Gastroesophageal sphincter (tissue), 4 donors: ENCODE measurements at regions not wholly inside any gene's neighbourhood (a gene's known extent, or its start where the extent isn't known, plus 50 kb on each side); places are given as distances from the start of the nearest gene placed in this dataset.
A peak's percentile ranks its signal among the peaks of the same experiment; 100 is the strongest.

Experiments
- ATAC-seq: fragments of 150-250 bp; one replicate; pipeline ENCODE4 v1.9.1; 2016; ENCODE audit warnings: mild to moderate bottlenecking, moderate library complexity
- H3K27ac ChIP-seq, 4 donors: fragments of 200-600 bp; sonication (generic) in 3 of 4; 1 replicate in 3 of 4; 2 replicates in 1 of 4; pipeline ENCODE4 v1.5.1; 2016 to 2019
- H3K27me3 ChIP-seq: fragments of 200-600 bp; sonication (generic); one replicate; pipeline ENCODE4 v1.5.1; 2019
- H3K36me3 ChIP-seq, 2 donors: fragments of 200-600 bp; sonication (generic); one replicate each; pipeline ENCODE4 v1.5.1; 2019; ENCODE audit warnings: control low read depth in 1 of 2
- H3K4me1 ChIP-seq, 3 donors: fragments of 200-600 bp; sonication (generic); 1 replicate in 2 of 3; 2 replicates in 1 of 3; pipeline ENCODE4 v1.5.1; 2016 to 2019; ENCODE audit warnings: control low read depth in 2 of 3
- H3K4me3 ChIP-seq, 2 donors: fragments of 200-600 bp; sonication (generic); one replicate each; pipeline ENCODE4 v1.5.1; 2019; ENCODE audit warnings: mild to moderate bottlenecking in 1 of 2, moderate library complexity in 1 of 2
- H3K9me3 ChIP-seq, 3 donors: fragments of 200-600 bp; sonication (generic); one replicate each; pipeline ENCODE4 v1.5.1; 2017 to 2019; ENCODE audit warnings: control low read depth in 2 of 3
- EP300 ChIP-seq: sonication (generic); formaldehyde crosslinking; IDR thresholded peaks from one replicate; pipeline ENCODE4 v1.6.1; 2017; ENCODE audit warnings: antibody characterized with exemption, mild to moderate bottlenecking
- POLR2A ChIP-seq, 2 donors: fragments of 450-650 bp; IDR thresholded peaks; one replicate each; pipeline ENCODE4 v1.6.1; 2017; ENCODE audit warnings: antibody characterized with exemption in 2 of 2, mild to moderate bottlenecking in 2 of 2, moderate library complexity in 1 of 2
- POLR2AphosphoS5 ChIP-seq: sonication (generic); formaldehyde crosslinking; IDR thresholded peaks from one replicate; pipeline ENCODE4 v1.6.1; 2017; ENCODE audit warnings: antibody characterized with exemption
- WGBS, 2 donors: methylation state at CpG; one replicate each; pipeline ENCODE4 v1.1.5; 2018; ENCODE audit warnings: low coverage in 1 of 2; 5-methylcytosine and 5-hydroxymethylcytosine counted together
- TF ChIP-seq, protein P1 (sequence below), 4 experiments: fragments of 200-600 bp in 2 of 4; fragments of 450-650 bp in 2 of 4; sonication (generic) in 1 of 4; IDR thresholded peaks; one replicate each; pipeline ENCODE4 v1.5.1; 2017 to 2019; ENCODE audit warnings: antibody characterized with exemption in 4 of 4, mild to moderate bottlenecking in 2 of 4, moderate library complexity in 2 of 4

- Histone ChIP-seq H3K4me1 (no peaks in the 10 kb centered on the region), H3K27ac (no peak overlapping the region), H3K27me3 (peaks cover 66% of the 10 kb centered on the region), H3K4me3 (no peak overlapping the region), H3K9me3 (no peaks in the 10 kb centered on the region), H3K36me3 (no peaks in the 10 kb centered on the region)
- no peak for ATAC-seq
- TF ChIP-seq, protein P1, sequence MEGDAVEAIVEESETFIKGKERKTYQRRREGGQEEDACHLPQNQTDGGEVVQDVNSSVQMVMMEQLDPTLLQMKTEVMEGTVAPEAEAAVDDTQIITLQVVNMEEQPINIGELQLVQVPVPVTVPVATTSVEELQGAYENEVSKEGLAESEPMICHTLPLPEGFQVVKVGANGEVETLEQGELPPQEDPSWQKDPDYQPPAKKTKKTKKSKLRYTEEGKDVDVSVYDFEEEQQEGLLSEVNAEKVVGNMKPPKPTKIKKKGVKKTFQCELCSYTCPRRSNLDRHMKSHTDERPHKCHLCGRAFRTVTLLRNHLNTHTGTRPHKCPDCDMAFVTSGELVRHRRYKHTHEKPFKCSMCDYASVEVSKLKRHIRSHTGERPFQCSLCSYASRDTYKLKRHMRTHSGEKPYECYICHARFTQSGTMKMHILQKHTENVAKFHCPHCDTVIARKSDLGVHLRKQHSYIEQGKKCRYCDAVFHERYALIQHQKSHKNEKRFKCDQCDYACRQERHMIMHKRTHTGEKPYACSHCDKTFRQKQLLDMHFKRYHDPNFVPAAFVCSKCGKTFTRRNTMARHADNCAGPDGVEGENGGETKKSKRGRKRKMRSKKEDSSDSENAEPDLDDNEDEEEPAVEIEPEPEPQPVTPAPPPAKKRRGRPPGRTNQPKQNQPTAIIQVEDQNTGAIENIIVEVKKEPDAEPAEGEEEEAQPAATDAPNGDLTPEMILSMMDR (IDR thresholded peaks at IDR 0.05), result no peak
- TF ChIP-seq POLR2A (IDR thresholded peaks at IDR 0.05), result no peak
- no peak for TF ChIP-seq EP300
- no peak for TF ChIP-seq POLR2AphosphoS5
- 50% methylated on average over 2 of the region's 7 CpGs; no CpG with 5 or more reads in 1 of the 2 donors for WGBS, 2 donors
Observed at GRCh38 chr11:69884751-69885150, 65.5 kb upstream of the FGF3 start.

GRCh38 chr11:69887330-69887729 lies 68.1 kb upstream of the FGF3 start:
- no peaks in the 10 kb centered on the region for H3K9me3 ChIP-seq
- no peak overlapping the region for H3K4me3 ChIP-seq
- TF ChIP-seq EP300 (no peak), POLR2AphosphoS5 (no peak), POLR2A (IDR thresholded peaks at IDR 0.05) (no peak)
- TF ChIP-seq, protein P1 (IDR thresholded peaks at IDR 0.05), result no peak
- peaks cover 0 to 10% (median 0%) of the 10 kb centered on the region in 3 donors for H3K4me1 ChIP-seq
- WGBS, 2 donors, result 93 to 100% methylated on average over 2 of the region's 2 CpGs
- peaks cover 65% of the 10 kb centered on the region for H3K27me3 ChIP-seq
- no peak overlapping the region for H3K27ac ChIP-seq
- ATAC-seq, result no peak
- no peaks in the 10 kb centered on the region for H3K36me3 ChIP-seq

- no peak for ATAC-seq
- Histone ChIP-seq H3K9me3 (no peaks in the 10 kb centered on the region), H3K4me1 (peaks cover 0 to 10% (median 0%) of the 10 kb centered on the region in 3 donors), H3K4me3 (no peak overlapping the region), H3K36me3 (no peaks in the 10 kb centered on the region), H3K27ac (no peak overlapping the region), H3K27me3 (peaks cover 65% of the 10 kb centered on the region)
- WGBS, 2 donors, result 100% methylated on average over 1 of the region's 10 CpGs; no CpG with 5 or more reads in 1 of the 2 donors
- TF ChIP-seq, protein P1 (IDR thresholded peaks at IDR 0.05), result no peak
- no peak for TF ChIP-seq EP300
- TF ChIP-seq POLR2A (IDR thresholded peaks at IDR 0.05), result no peak
- TF ChIP-seq POLR2AphosphoS5, result no peak
Observed at GRCh38 chr11:69887841-69888427, 68.7 kb upstream of the FGF3 start.

GRCh38 chr11:69888483-69889181 lies 69.4 kb upstream of the FGF3 start:
- 18 to 24% methylated on average over 2 to 10 of the region's 13 CpGs for WGBS, 2 donors
- Histone ChIP-seq H3K27me3 (peaks cover 65% of the 10 kb centered on the region), H3K4me1 (peaks cover 0 to 10% (median 0%) of the 10 kb centered on the region in 3 donors), H3K27ac (no peak overlapping the region), H3K9me3 (no peaks in the 10 kb centered on the region), H3K4me3 (no peak overlapping the region), H3K36me3 (no peaks in the 10 kb centered on the region)
- no peak for TF ChIP-seq EP300
- TF ChIP-seq, protein P1 (IDR thresholded peaks at IDR 0.05), result peak in 3 of 4 experiments; percentile 67 to 85 (median 67)
- ATAC-seq, result no peak
